Hepatocyte (in vitro differentiated cells): ENCODE measurements at regions not wholly inside any gene's neighbourhood (a gene's known extent, or its start where the extent isn't known, plus 50 kb on each side); places are given as distances from the start of the nearest gene placed in this dataset.

Experiments used
- EZH2 ChIP-seq: fragments of 200-600 bp; sonication (generic); IDR thresholded peaks from 2 replicates; pipeline ENCODE4 v1.6.1; 2016; ENCODE audit warnings: antibody characterized with exemption, mild to moderate bottlenecking, borderline replicate concordance
- TF ChIP-seq, protein P1 (sequence below): fragments of 200-600 bp; sonication (generic); IDR thresholded peaks from 2 replicates; pipeline ENCODE4 v1.5.1; 2016; ENCODE audit warnings: antibody characterized with exemption, mild to moderate bottlenecking; ENCODE audit not compliant: poor library complexity

DNA sequence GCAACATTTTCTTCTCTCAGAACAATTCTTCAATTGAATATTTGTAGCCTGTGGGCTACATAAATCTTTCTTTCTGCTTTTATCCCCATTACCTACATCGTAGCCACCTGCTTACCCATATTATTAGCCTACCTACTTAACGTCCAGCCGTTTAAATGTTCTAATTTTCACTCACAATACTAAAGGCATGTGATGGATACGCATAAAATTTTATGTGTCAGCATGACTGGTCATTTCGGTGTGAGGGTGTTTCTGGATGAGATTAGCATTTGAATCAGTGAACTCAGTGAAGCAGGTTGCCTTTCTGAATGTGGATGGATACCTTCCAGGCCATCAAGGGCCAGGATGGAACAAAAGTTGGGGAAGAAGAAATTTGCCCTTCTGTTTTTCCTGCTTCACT is 1722.5 kb upstream of the ACO1 start:
- TF ChIP-seq, protein P1, sequence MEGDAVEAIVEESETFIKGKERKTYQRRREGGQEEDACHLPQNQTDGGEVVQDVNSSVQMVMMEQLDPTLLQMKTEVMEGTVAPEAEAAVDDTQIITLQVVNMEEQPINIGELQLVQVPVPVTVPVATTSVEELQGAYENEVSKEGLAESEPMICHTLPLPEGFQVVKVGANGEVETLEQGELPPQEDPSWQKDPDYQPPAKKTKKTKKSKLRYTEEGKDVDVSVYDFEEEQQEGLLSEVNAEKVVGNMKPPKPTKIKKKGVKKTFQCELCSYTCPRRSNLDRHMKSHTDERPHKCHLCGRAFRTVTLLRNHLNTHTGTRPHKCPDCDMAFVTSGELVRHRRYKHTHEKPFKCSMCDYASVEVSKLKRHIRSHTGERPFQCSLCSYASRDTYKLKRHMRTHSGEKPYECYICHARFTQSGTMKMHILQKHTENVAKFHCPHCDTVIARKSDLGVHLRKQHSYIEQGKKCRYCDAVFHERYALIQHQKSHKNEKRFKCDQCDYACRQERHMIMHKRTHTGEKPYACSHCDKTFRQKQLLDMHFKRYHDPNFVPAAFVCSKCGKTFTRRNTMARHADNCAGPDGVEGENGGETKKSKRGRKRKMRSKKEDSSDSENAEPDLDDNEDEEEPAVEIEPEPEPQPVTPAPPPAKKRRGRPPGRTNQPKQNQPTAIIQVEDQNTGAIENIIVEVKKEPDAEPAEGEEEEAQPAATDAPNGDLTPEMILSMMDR: no peak
- no peak for TF ChIP-seq EZH2
